ENCODE measurements at regions not wholly inside any gene's neighbourhood (a gene's known extent, or its start where the extent isn't known, plus 50 kb on each side); places are given as distances from the start of the nearest gene placed in this dataset.

DNA sequence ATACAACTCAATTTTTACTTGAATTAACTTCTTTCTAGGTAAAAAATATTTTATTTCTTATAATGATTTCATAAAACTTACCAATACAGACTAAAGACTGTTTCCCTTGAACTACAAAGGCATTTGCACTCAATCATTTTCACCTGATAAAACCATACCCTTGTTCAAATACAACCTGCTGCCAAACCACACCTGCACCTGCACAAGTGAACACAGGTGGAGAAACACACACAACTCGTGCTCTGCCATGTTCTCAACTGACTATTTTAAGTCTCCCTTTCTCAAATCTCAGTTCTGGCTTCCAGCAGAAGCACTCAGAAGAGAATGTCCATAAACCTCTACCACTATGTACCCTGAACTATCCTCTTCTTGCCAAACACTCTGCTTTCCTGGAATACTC lies 1892.1 kb downstream of the MAT2B start:
- TF ChIP-seq, protein P1, sequence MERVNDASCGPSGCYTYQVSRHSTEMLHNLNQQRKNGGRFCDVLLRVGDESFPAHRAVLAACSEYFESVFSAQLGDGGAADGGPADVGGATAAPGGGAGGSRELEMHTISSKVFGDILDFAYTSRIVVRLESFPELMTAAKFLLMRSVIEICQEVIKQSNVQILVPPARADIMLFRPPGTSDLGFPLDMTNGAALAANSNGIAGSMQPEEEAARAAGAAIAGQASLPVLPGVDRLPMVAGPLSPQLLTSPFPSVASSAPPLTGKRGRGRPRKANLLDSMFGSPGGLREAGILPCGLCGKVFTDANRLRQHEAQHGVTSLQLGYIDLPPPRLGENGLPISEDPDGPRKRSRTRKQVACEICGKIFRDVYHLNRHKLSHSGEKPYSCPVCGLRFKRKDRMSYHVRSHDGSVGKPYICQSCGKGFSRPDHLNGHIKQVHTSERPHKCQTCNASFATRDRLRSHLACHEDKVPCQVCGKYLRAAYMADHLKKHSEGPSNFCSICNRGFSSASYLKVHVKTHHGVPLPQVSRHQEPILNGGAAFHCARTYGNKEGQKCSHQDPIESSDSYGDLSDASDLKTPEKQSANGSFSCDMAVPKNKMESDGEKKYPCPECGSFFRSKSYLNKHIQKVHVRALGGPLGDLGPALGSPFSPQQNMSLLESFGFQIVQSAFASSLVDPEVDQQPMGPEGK (CRISPR knock-in tag; IDR thresholded peaks at IDR 0.05; ENCODE audit: borderline replicate concordance), result no peak
- TF ChIP-seq ZFP30 (CRISPR knock-in tag; IDR thresholded peaks at IDR 0.05) (no peak), PPARA (CRISPR knock-in tag; IDR thresholded peaks at IDR 0.05; ENCODE audit: borderline replicate concordance) (no peak), ARNTL (CRISPR knock-in tag; IDR thresholded peaks at IDR 0.05; ENCODE audit: borderline replicate concordance, low read depth) (no peak), TCF4 (CRISPR knock-in tag; IDR thresholded peaks at IDR 0.05; ENCODE audit: borderline replicate concordance) (no peak), TOX (CRISPR knock-in tag; IDR thresholded peaks at IDR 0.05; ENCODE audit: borderline replicate concordance) (no peak), ZFP3 (CRISPR knock-in tag; IDR thresholded peaks at IDR 0.05) (no peak), CSDC2 (CRISPR knock-in tag; IDR thresholded peaks at IDR 0.05) (no peak)
- TF ChIP-seq, protein P2, sequence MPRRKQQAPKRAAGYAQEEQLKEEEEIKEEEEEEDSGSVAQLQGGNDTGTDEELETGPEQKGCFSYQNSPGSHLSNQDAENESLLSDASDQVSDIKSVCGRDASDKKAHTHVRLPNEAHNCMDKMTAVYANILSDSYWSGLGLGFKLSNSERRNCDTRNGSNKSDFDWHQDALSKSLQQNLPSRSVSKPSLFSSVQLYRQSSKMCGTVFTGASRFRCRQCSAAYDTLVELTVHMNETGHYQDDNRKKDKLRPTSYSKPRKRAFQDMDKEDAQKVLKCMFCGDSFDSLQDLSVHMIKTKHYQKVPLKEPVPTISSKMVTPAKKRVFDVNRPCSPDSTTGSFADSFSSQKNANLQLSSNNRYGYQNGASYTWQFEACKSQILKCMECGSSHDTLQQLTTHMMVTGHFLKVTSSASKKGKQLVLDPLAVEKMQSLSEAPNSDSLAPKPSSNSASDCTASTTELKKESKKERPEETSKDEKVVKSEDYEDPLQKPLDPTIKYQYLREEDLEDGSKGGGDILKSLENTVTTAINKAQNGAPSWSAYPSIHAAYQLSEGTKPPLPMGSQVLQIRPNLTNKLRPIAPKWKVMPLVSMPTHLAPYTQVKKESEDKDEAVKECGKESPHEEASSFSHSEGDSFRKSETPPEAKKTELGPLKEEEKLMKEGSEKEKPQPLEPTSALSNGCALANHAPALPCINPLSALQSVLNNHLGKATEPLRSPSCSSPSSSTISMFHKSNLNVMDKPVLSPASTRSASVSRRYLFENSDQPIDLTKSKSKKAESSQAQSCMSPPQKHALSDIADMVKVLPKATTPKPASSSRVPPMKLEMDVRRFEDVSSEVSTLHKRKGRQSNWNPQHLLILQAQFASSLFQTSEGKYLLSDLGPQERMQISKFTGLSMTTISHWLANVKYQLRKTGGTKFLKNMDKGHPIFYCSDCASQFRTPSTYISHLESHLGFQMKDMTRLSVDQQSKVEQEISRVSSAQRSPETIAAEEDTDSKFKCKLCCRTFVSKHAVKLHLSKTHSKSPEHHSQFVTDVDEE (CRISPR knock-in tag; IDR thresholded peaks at IDR 0.05), result no peak
- TF ChIP-seq, protein P3, sequence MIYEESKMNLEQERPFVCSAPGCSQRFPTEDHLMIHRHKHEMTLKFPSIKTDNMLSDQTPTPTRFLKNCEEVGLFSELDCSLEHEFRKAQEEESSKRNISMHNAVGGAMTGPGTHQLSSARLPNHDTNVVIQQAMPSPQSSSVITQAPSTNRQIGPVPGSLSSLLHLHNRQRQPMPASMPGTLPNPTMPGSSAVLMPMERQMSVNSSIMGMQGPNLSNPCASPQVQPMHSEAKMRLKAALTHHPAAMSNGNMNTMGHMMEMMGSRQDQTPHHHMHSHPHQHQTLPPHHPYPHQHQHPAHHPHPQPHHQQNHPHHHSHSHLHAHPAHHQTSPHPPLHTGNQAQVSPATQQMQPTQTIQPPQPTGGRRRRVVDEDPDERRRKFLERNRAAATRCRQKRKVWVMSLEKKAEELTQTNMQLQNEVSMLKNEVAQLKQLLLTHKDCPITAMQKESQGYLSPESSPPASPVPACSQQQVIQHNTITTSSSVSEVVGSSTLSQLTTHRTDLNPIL (CRISPR knock-in tag; IDR thresholded peaks at IDR 0.05; ENCODE audit: low read depth), result no peak

Data from SK-N-SH treated with all-trans-retinoic acid at 6 μM for 48 hours (cell line).